Activated CD8-positive, alpha-beta T cell treated with anti-CD3 and anti-CD28 coated beads for 36 hours (primary cell): ENCODE measurements at regions not wholly inside any gene's neighbourhood (a gene's known extent, or its start where the extent isn't known, plus 50 kb on each side); places are given as distances from the start of the nearest gene placed in this dataset.

Experiments
- ATAC-seq: fragments of 200-7000 bp; cut with Tn5 transposase; one replicate; pipeline ENCODE4 v1.10.0; 2021; ENCODE audit warnings: mild to moderate bottlenecking, moderate library complexity
- CTCF ChIA-PET: fragments of 350-600 bp; sonication (Branson Sonifier 250); formaldehyde crosslinking; loops from one replicate; lab custom pipeline; 2021; ENCODE audit warnings: antibody characterized with exemption; lab: Charles Lee
- POLR2A ChIA-PET: fragments of 350-600 bp; sonication (Branson Sonifier 250); formaldehyde crosslinking; loops from one replicate; lab custom pipeline; 2021; ENCODE audit warnings: antibody characterized with exemption; lab: Charles Lee
- DNase-seq: peaks from one replicate; pipeline ENCODE4 v3.0.0-alpha.2; 2020
- H3K27ac Mint-ChIP-seq: one replicate; pipeline ENCODE4 v1.8.0; 2021; ENCODE audit warnings: mild to moderate bottlenecking, mixed read lengths
- H3K27me3 Mint-ChIP-seq: one replicate; pipeline ENCODE4 v1.8.0; 2021; ENCODE audit warnings: mixed read lengths
- H3K36me3 Mint-ChIP-seq: one replicate; pipeline ENCODE4 v1.8.0; 2021; ENCODE audit warnings: low read depth, mixed read lengths
- H3K4me1 Mint-ChIP-seq: one replicate; pipeline ENCODE4 v1.8.0; 2021; ENCODE audit warnings: low read depth, mixed read lengths
- H3K4me3 Mint-ChIP-seq: one replicate; pipeline ENCODE4 v1.8.0; 2021; ENCODE audit warnings: mild to moderate bottlenecking, moderate library complexity, mixed read lengths
- H3K9me3 Mint-ChIP-seq: one replicate; pipeline ENCODE4 v1.8.0; 2021; ENCODE audit warnings: mixed read lengths
- CTCF ChIP-seq: fragments of 200-600 bp; IDR thresholded peaks from one replicate; pipeline ENCODE4 v1.8.0; 2022; ENCODE audit warnings: antibody characterized with exemption, mild to moderate bottlenecking
- intact Hi-C: fragments of 100-400 bp; cut with micrococcal nuclease; formaldehyde crosslinking; loops from one replicate; pipeline ENCODE4 v1.10.0; 2022

- H3K4me1 Mint-ChIP-seq: no peaks in the 10 kb centered on the region
- TF ChIP-seq CTCF: no peak
- no peaks in the 10 kb centered on the region for H3K9me3 Mint-ChIP-seq
- DNase-seq (no peak), ATAC-seq (no peak)
- intact Hi-C loops: no loop called here
- no peak overlapping the region for H3K4me3 Mint-ChIP-seq
- no peaks in the 10 kb centered on the region for H3K27me3 Mint-ChIP-seq
- no peak overlapping the region for H3K27ac Mint-ChIP-seq
- ChIA-PET POLR2A (no interaction called here), CTCF (no interaction called here)
- H3K36me3 Mint-ChIP-seq: no peaks in the 10 kb centered on the region
Observed at GRCh38 chr5:109531262-109531661, 121.5 kb upstream of the PJA2 start.

- Mint-ChIP-seq H3K27ac (no peak overlapping the region), H3K36me3 (no peaks in the 10 kb centered on the region), H3K4me1 (no peaks in the 10 kb centered on the region), H3K27me3 (no peaks in the 10 kb centered on the region), H3K9me3 (no peaks in the 10 kb centered on the region), H3K4me3 (no peak overlapping the region)
- intact Hi-C loops: no loop called here
- ATAC-seq (no peak), DNase-seq (no peak)
- ChIA-PET CTCF (no interaction called here), POLR2A (interaction anchor here (0.6 kb wide), 1 partner anchor 327 kb away, joined by 3 read pairs; no protein-coding TSS in a partner anchor)
- no peak for TF ChIP-seq CTCF
Observed at GRCh38 chr5:109529987-109530386, 120.2 kb upstream of the PJA2 start.

GRCh38 chr5:109529520-109529919, 119.7 kb upstream of the PJA2 start:
- DNase-seq (no peak), ATAC-seq (no peak)
- no peak overlapping the region for H3K4me3 Mint-ChIP-seq
- no peak overlapping the region for H3K27ac Mint-ChIP-seq
- TF ChIP-seq CTCF: no peak
- intact Hi-C loops: no loop called here
- H3K4me1 Mint-ChIP-seq: no peaks in the 10 kb centered on the region
- no peaks in the 10 kb centered on the region for H3K27me3 Mint-ChIP-seq
- POLR2A ChIA-PET: interaction anchor here (0.6 kb wide), 1 partner anchor 327 kb away, joined by 3 read pairs; no protein-coding TSS in a partner anchor
- CTCF ChIA-PET: no interaction called here
- H3K9me3 Mint-ChIP-seq: no peaks in the 10 kb centered on the region
- H3K36me3 Mint-ChIP-seq: no peaks in the 10 kb centered on the region

- DNase-seq (no peak), ATAC-seq (no peak)
- Mint-ChIP-seq H3K9me3 (no peaks in the 10 kb centered on the region), H3K36me3 (no peaks in the 10 kb centered on the region), H3K4me3 (no peak overlapping the region), H3K27me3 (no peaks in the 10 kb centered on the region), H3K4me1 (no peaks in the 10 kb centered on the region), H3K27ac (no peak overlapping the region)
- ChIA-PET CTCF (no interaction called here), POLR2A (no interaction called here)
- no peak for TF ChIP-seq CTCF
- intact Hi-C loops: no loop called here
Observed at GRCh38 chr5:109524555-109524954, 114.8 kb upstream of the PJA2 start.

GRCh38 chr5:109524026-109524425, 114.3 kb upstream of the PJA2 start:
- intact Hi-C loops: no loop called here
- no peaks in the 10 kb centered on the region for H3K4me1 Mint-ChIP-seq
- no peak for TF ChIP-seq CTCF
- CTCF ChIA-PET: no interaction called here
- POLR2A ChIA-PET: no interaction called here
- no peak overlapping the region for H3K27ac Mint-ChIP-seq
- H3K36me3 Mint-ChIP-seq: no peaks in the 10 kb centered on the region
- ATAC-seq: no peak
- no peaks in the 10 kb centered on the region for H3K9me3 Mint-ChIP-seq
- no peaks in the 10 kb centered on the region for H3K27me3 Mint-ChIP-seq
- DNase-seq: no peak
- no peak overlapping the region for H3K4me3 Mint-ChIP-seq
